HCT116 (cell line): ENCODE measurements at regions not wholly inside any gene's neighbourhood (a gene's known extent, or its start where the extent isn't known, plus 50 kb on each side); places are given as distances from the start of the nearest gene placed in this dataset.

ENCODE experiments used
- ATAC-seq: fragments of 200-7000 bp; cut with Tn5 transposase; 2 replicates; pipeline ENCODE4 v1.9.1; 2020; ENCODE audit warnings: mild to moderate bottlenecking, moderate library complexity
- BruUV-seq: library from RNA; stranded (reverse); fragments of 400-500 nt; replicated peaks from 2 replicates; lab custom pipeline; 2021; lab: Mats Ljungman, UMichigan
- CTCF ChIA-PET: fragments of 300-600 bp; sonication (Branson Sonifier 250); formaldehyde crosslinking; loops from one replicate; lab custom pipeline; 2021; ENCODE audit warnings: antibody characterized with exemption; lab: Charles Lee
- POLR2A ChIA-PET: fragments of 300-600, 350-600 bp; sonication (Branson Sonifier 250); formaldehyde crosslinking; loops from one replicate; lab custom pipeline; 2021; ENCODE audit warnings: antibody characterized with exemption; lab: Charles Lee
- RAD21 ChIA-PET, 2 experiments: fragments of 300-600 bp; sonication (Branson Sonifier 250); formaldehyde crosslinking; loops; one replicate each; lab custom pipeline; 2023; ENCODE audit warnings: low total read pairs in 2 of 2; ENCODE audit not compliant: uncharacterized antibody in 2 of 2, unreplicated experiment in 2 of 2, low non-redundant PET in 1 of 2; lab: Charles Lee
- DNase-seq: peaks from one replicate; pipeline ENCODE4 v3.0.0-alpha.2; 2010; ENCODE audit warnings: low read depth, low spot score
- H2AFZ ChIP-seq: fragments of 200-600 bp; shearing (Covaris generic), sonication (generic); 2 replicates; pipeline ENCODE4 v1.6.1; 2017; ENCODE audit warnings: low read depth, mixed run types, mixed read lengths, antibody characterized with exemption, low read length; ENCODE audit not compliant: poor library complexity, severe bottlenecking
- H3K27ac ChIP-seq: 2 replicates; pipeline ENCODE4 v1.5.1; 2012; ENCODE audit warnings: low read depth, low read length
- H3K27me3 ChIP-seq: fragments of 200-600 bp; sonication (generic); 2 replicates; pipeline ENCODE4 v1.6.1; 2016; ENCODE audit warnings: mixed run types, low read length, mixed read lengths; ENCODE audit not compliant: insufficient read depth
- H3K36me3 ChIP-seq, 2 experiments: fragments of 200-500 bp in 1 of 2; fragments of 200-600 bp in 1 of 2; sonication (Bioruptor generic) in 1 of 2; sonication (generic) in 1 of 2; 2 replicates each; pipeline versions ENCODE4 v1.5.1 to v1.6.1; 2014 to 2016; ENCODE audit warnings: low read length in 2 of 2, inconsistent platforms in 1 of 2, mixed read lengths in 1 of 2, mixed run types in 1 of 2; ENCODE audit not compliant: insufficient read depth in 2 of 2, control insufficient read depth in 1 of 2
- H3K4me1 ChIP-seq, 2 experiments: fragments of 200-600 bp in 1 of 2; sonication (generic) in 1 of 2; 2 replicates each; pipeline versions ENCODE4 v1.5.1 to v1.6.1; 2012 to 2017; ENCODE audit warnings: low read length in 2 of 2, inconsistent platforms in 1 of 2, mild to moderate bottlenecking in 1 of 2, mixed read lengths in 1 of 2, mixed run types in 1 of 2, moderate library complexity in 1 of 2; ENCODE audit not compliant: insufficient read depth in 2 of 2, control insufficient read depth in 1 of 2
- H3K4me2 ChIP-seq: fragments of 200-600 bp; sonication (generic); 2 replicates; pipeline ENCODE4 v1.6.1; 2017; ENCODE audit warnings: mixed run types, low read length, mixed read lengths
- H3K4me3 ChIP-seq, 2 experiments: fragments of 200-600 bp in 1 of 2; sonication (generic) in 1 of 2; replicated peaks in 1 of 2; 2 replicates each; pipeline ENCODE4 v1.5.1; 2011 to 2016; ENCODE audit warnings: low read length in 2 of 2, control low read depth in 1 of 2, low read depth in 1 of 2, mild to moderate bottlenecking in 1 of 2, mixed read lengths in 1 of 2, mixed run types in 1 of 2
- H3K79me2 ChIP-seq: fragments of 200-600 bp; sonication (generic); 2 replicates; pipeline ENCODE4 v1.6.1; 2017; ENCODE audit warnings: mild to moderate bottlenecking, mixed run types, low read length, moderate library complexity, mixed read lengths; ENCODE audit not compliant: insufficient read depth
- H3K9ac ChIP-seq: fragments of 200-600 bp; sonication (generic); 2 replicates; pipeline ENCODE4 v1.6.1; 2016; ENCODE audit warnings: low read length, mixed read lengths
- H3K9me2 ChIP-seq: fragments of 200-600 bp; sonication (generic), shearing (Covaris generic); 2 replicates; pipeline ENCODE4 v1.6.1; 2017; ENCODE audit warnings: mixed run types, mild to moderate bottlenecking, moderate library complexity; ENCODE audit not compliant: insufficient read depth
- H3K9me3 ChIP-seq, 2 experiments: fragments of 200-500 bp in 1 of 2; fragments of 200-600 bp in 1 of 2; sonication (Bioruptor generic) in 1 of 2; sonication (generic) in 1 of 2; 2 replicates each; pipeline ENCODE4 v1.6.1; 2014 to 2017; ENCODE audit warnings: low read length in 2 of 2, mixed read lengths in 2 of 2, inconsistent platforms in 1 of 2, low read depth in 1 of 2, mild to moderate bottlenecking in 1 of 2, mixed run types in 1 of 2, moderate library complexity in 1 of 2; ENCODE audit not compliant: control insufficient read depth in 1 of 2, insufficient read depth in 1 of 2
- H4K20me1 ChIP-seq: fragments of 200-600 bp; sonication (generic), shearing (Covaris generic); 2 replicates; pipeline ENCODE4 v1.6.1; 2017; ENCODE audit warnings: mixed run types, mild to moderate bottlenecking, moderate library complexity; ENCODE audit not compliant: insufficient read depth
- CBX3 ChIP-seq: IDR thresholded peaks from 2 replicates; pipeline ENCODE4 v1.6.1; 2012; ENCODE audit warnings: low read depth
- CEBPB ChIP-seq: IDR thresholded peaks from 2 replicates; pipeline ENCODE4 v1.6.1; 2012; ENCODE audit warnings: low read depth
- EGR1 ChIP-seq: IDR thresholded peaks from 2 replicates; pipeline ENCODE4 v1.6.1; 2012; ENCODE audit warnings: low read depth
- FOSL1 ChIP-seq: IDR thresholded peaks from 2 replicates; pipeline ENCODE4 v1.6.1; 2012; ENCODE audit warnings: low read depth
- JUND ChIP-seq: IDR thresholded peaks from 2 replicates; pipeline ENCODE4 v1.6.1; 2012
- POLR2AphosphoS5 ChIP-seq: IDR thresholded peaks from 2 replicates; pipeline ENCODE4 v1.6.1; 2011; ENCODE audit warnings: mild to moderate bottlenecking, low read depth, low read length, moderate library complexity
- RAD21 ChIP-seq: IDR thresholded peaks from 2 replicates; pipeline ENCODE4 v1.6.1; 2012; ENCODE audit warnings: low read depth, mild to moderate bottlenecking
- SIN3A ChIP-seq: IDR thresholded peaks from 2 replicates; pipeline ENCODE4 v1.6.1; 2012; ENCODE audit warnings: low read depth
- SP1 ChIP-seq: IDR thresholded peaks from 2 replicates; pipeline ENCODE4 v1.6.1; 2012; ENCODE audit warnings: low read depth
- SRF ChIP-seq: IDR thresholded peaks from 2 replicates; pipeline ENCODE4 v1.6.1; 2012; ENCODE audit warnings: low read depth
- TCF7L2 ChIP-seq: IDR thresholded peaks from 2 replicates; pipeline ENCODE4 v1.7.0; 2011; ENCODE audit warnings: borderline replicate concordance, inconsistent platforms; ENCODE audit not compliant: insufficient read depth, insufficient read length; ENCODE audit errors: extremely low read depth
- YY1 ChIP-seq: IDR thresholded peaks from 2 replicates; pipeline ENCODE4 v1.6.1; 2011; ENCODE audit warnings: low read length, low read depth, moderate library complexity, mild to moderate bottlenecking; ENCODE audit not compliant: insufficient replicate concordance; ENCODE audit errors: extremely low read depth
- ZBTB33 ChIP-seq: IDR thresholded peaks from 2 replicates; pipeline ENCODE4 v1.6.1; 2011; ENCODE audit warnings: mild to moderate bottlenecking, low read length, moderate library complexity; ENCODE audit not compliant: insufficient replicate concordance; ENCODE audit errors: extremely low read depth
- ZNF274 ChIP-seq: fragments of 200-500 bp; sonication (Bioruptor generic); IDR thresholded peaks from 2 replicates; pipeline ENCODE4 v1.6.1; 2014; ENCODE audit warnings: mild to moderate bottlenecking, low read depth, low read length, inconsistent platforms
- intact Hi-C: fragments of 100-400 bp; cut with micrococcal nuclease; formaldehyde crosslinking; loops from 2 replicates; pipeline ENCODE4 v1.10.0; 2022
- TF ChIP-seq, protein P1 (sequence below): IDR thresholded peaks from 2 replicates; pipeline ENCODE4 v1.6.1; 2012; ENCODE audit warnings: low read depth
- TF ChIP-seq, protein P2 (sequence below): IDR thresholded peaks from 2 replicates; pipeline ENCODE4 v1.6.1; 2012

DNA sequence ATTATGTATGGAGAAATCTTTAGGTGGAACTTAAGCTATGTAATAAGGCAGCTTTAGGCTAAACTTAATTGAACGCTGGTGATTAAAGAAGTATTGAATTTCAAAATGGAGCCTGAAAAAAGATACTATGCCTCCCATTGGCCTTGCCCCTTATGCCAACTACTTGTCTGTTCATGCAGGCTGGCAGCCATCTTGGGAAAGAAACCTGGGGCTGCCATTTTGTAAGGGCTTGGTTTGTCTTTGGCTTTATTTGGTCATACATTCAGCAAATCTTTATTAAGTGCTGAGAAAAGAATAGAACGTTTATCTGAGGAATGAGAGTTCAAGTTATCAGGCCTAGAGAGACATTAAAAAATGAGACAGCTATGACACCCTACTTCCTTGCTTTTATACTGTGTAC lies 231.3 kb downstream of the KCNE4 start:
- Histone ChIP-seq H3K79me2 (no peaks in the 10 kb centered on the region), H3K27ac (no peak overlapping the region), H3K9ac (no peak overlapping the region), H3K4me3 (no peak overlapping the region), H3K9me3 (no peaks in the 10 kb centered on the region), H3K4me2 (no peak overlapping the region), H3K36me3 (no peaks in the 10 kb centered on the region), H3K9me2 (no peaks in the 10 kb centered on the region), H3K4me1 (no peaks in the 10 kb centered on the region), H4K20me1 (no peaks in the 10 kb centered on the region), H2AFZ (peak overlapping the region; percentile 55), H3K27me3 (no peaks in the 10 kb centered on the region)
- intact Hi-C loops, result no loop called here
- DNase-seq, result no peak
- CTCF ChIA-PET, result no interaction called here
- POLR2A ChIA-PET, result no interaction called here
- no peak for ATAC-seq
- RAD21 ChIA-PET, result no interaction called here
- TF ChIP-seq YY1 (peak; percentile 73), TCF7L2 (no peak)
- BruUV-seq, result no TSS peak

DNA sequence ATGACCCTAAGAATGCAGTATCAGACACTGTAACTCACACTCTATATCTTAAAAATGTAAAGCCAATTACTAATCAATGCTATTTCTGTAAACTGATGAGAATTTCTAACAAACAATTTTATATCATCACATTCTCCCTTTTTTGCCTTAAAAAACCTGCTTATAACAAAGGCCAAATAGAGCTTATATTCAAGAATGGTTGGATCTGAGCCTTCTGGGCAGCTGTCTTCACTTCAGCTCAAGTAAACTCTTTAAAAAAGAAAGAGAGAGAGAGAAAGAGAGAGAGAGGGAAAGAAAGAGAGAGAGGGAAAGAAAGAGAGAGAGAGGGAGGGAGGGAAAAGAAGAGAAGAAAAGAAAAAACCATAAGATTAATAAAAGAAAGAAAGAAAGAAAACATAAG lies 231.8 kb downstream of the KCNE4 start:
- no TSS peak for BruUV-seq
- intact Hi-C loops, result no loop called here
- CTCF ChIA-PET, result no interaction called here

More for the DNA sequence above, 231.8 kb downstream of the KCNE4 start:
- TF ChIP-seq EGR1 (no peak), SRF (no peak), ZBTB33 (no peak), SIN3A (no peak), RAD21 (no peak), SP1 (no peak), POLR2AphosphoS5 (no peak), TCF7L2 (no peak), JUND (no peak), YY1 (no peak), ZNF274 (no peak), CEBPB (no peak), FOSL1 (no peak), CBX3 (no peak)
- TF ChIP-seq, protein P1, sequence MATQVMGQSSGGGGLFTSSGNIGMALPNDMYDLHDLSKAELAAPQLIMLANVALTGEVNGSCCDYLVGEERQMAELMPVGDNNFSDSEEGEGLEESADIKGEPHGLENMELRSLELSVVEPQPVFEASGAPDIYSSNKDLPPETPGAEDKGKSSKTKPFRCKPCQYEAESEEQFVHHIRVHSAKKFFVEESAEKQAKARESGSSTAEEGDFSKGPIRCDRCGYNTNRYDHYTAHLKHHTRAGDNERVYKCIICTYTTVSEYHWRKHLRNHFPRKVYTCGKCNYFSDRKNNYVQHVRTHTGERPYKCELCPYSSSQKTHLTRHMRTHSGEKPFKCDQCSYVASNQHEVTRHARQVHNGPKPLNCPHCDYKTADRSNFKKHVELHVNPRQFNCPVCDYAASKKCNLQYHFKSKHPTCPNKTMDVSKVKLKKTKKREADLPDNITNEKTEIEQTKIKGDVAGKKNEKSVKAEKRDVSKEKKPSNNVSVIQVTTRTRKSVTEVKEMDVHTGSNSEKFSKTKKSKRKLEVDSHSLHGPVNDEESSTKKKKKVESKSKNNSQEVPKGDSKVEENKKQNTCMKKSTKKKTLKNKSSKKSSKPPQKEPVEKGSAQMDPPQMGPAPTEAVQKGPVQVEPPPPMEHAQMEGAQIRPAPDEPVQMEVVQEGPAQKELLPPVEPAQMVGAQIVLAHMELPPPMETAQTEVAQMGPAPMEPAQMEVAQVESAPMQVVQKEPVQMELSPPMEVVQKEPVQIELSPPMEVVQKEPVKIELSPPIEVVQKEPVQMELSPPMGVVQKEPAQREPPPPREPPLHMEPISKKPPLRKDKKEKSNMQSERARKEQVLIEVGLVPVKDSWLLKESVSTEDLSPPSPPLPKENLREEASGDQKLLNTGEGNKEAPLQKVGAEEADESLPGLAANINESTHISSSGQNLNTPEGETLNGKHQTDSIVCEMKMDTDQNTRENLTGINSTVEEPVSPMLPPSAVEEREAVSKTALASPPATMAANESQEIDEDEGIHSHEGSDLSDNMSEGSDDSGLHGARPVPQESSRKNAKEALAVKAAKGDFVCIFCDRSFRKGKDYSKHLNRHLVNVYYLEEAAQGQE, result no peak
- TF ChIP-seq, protein P2, sequence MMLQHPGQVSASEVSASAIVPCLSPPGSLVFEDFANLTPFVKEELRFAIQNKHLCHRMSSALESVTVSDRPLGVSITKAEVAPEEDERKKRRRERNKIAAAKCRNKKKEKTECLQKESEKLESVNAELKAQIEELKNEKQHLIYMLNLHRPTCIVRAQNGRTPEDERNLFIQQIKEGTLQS, result no peak
- Histone ChIP-seq H3K4me3 (no peak overlapping the region), H3K36me3 (no peaks in the 10 kb centered on the region), H3K9me3 (no peaks in the 10 kb centered on the region), H3K9ac (no peak overlapping the region), H3K4me1 (no peaks in the 10 kb centered on the region), H3K27ac (no peak overlapping the region), H3K4me2 (no peak overlapping the region), H3K79me2 (no peaks in the 10 kb centered on the region), H2AFZ (peak overlapping the region; percentile 55), H3K27me3 (no peaks in the 10 kb centered on the region), H3K9me2 (no peaks in the 10 kb centered on the region), H4K20me1 (no peaks in the 10 kb centered on the region)
- RAD21 ChIA-PET, result no interaction called here
- no peak for DNase-seq
- POLR2A ChIA-PET, result no interaction called here
- no peak for ATAC-seq
